ENCODE measurements at regions not wholly inside any gene's neighbourhood (a gene's known extent, or its start where the extent isn't known, plus 50 kb on each side); places are given as distances from the start of the nearest gene placed in this dataset.

GRCh38 chr6:21678990-21679389 lies 85.4 kb downstream of the SOX4 start:
- Histone ChIP-seq H3K9me2 (replicated peaks; ENCODE audit: control insufficient read depth, low read length) (no peaks in the 10 kb centered on the region), H3K27ac (ENCODE audit: low read depth, low read length) (no peak overlapping the region), H4K20me1 (ENCODE audit: control insufficient read depth, insufficient read depth, low read depth, low read length) (no peaks in the 10 kb centered on the region), H3K79me2 (ENCODE audit: control insufficient read depth, low read length) (no peaks in the 10 kb centered on the region), H3K36me3 (ENCODE audit: control insufficient read depth, low read length) (no peaks in the 10 kb centered on the region), H3K27me3 (ENCODE audit: control insufficient read depth, low read length) (no peaks in the 10 kb centered on the region), H3F3A (ENCODE audit: control insufficient read depth, insufficient read depth) (no peaks in the 10 kb centered on the region), H3K4me1 (ENCODE audit: control insufficient read depth, low read length) (no peaks in the 10 kb centered on the region), H3K4me3 (ENCODE audit: low read length) (no peak overlapping the region), H3K4me2 (ENCODE audit: low read length) (no peak overlapping the region), H3K9me3 (ENCODE audit: control insufficient read depth, insufficient read depth, low read length) (no peaks in the 10 kb centered on the region)
- TF ChIP-seq EZH2phosphoT487 (IDR thresholded peaks at IDR 0.05; ENCODE audit: borderline replicate concordance, low read length) (no peak), CTCF (IDR thresholded peaks at IDR 0.05; ENCODE audit: low read depth, low read length, poor library complexity, severe bottlenecking) (no peak)

GRCh38 chr6:21679761-21680265 lies 86.3 kb downstream of the SOX4 start:
- Histone ChIP-seq H3K9me3 (ENCODE audit: control insufficient read depth, insufficient read depth, low read length) (no peaks in the 10 kb centered on the region), H3K4me1 (ENCODE audit: control insufficient read depth, low read length) (no peaks in the 10 kb centered on the region), H4K20me1 (ENCODE audit: control insufficient read depth, insufficient read depth, low read depth, low read length) (no peaks in the 10 kb centered on the region), H3K9me2 (replicated peaks; ENCODE audit: control insufficient read depth, low read length) (no peaks in the 10 kb centered on the region), H3K4me2 (ENCODE audit: low read length) (no peak overlapping the region), H3K4me3 (ENCODE audit: low read length) (no peak overlapping the region), H3K27ac (ENCODE audit: low read depth, low read length) (no peak overlapping the region), H3K27me3 (ENCODE audit: control insufficient read depth, low read length) (no peaks in the 10 kb centered on the region), H3K79me2 (ENCODE audit: control insufficient read depth, low read length) (no peaks in the 10 kb centered on the region), H3F3A (ENCODE audit: control insufficient read depth, insufficient read depth) (no peaks in the 10 kb centered on the region), H3K36me3 (ENCODE audit: control insufficient read depth, low read length) (no peaks in the 10 kb centered on the region)
- TF ChIP-seq EZH2phosphoT487 (IDR thresholded peaks at IDR 0.05; ENCODE audit: borderline replicate concordance, low read length) (no peak), CTCF (IDR thresholded peaks at IDR 0.05; ENCODE audit: low read depth, low read length, poor library complexity, severe bottlenecking) (no peak)

GRCh38 chr6:21680611-21681010 lies 87.1 kb downstream of the SOX4 start:
- Histone ChIP-seq H3K4me1 (ENCODE audit: control insufficient read depth, low read length) (no peaks in the 10 kb centered on the region), H4K20me1 (ENCODE audit: control insufficient read depth, insufficient read depth, low read depth, low read length) (no peaks in the 10 kb centered on the region), H3K79me2 (ENCODE audit: control insufficient read depth, low read length) (no peaks in the 10 kb centered on the region), H3K27ac (ENCODE audit: low read depth, low read length) (no peak overlapping the region), H3F3A (ENCODE audit: control insufficient read depth, insufficient read depth) (no peaks in the 10 kb centered on the region), H3K4me3 (ENCODE audit: low read length) (no peak overlapping the region), H3K9me3 (ENCODE audit: control insufficient read depth, insufficient read depth, low read length) (no peaks in the 10 kb centered on the region), H3K36me3 (ENCODE audit: control insufficient read depth, low read length) (no peaks in the 10 kb centered on the region), H3K4me2 (ENCODE audit: low read length) (no peak overlapping the region), H3K27me3 (ENCODE audit: control insufficient read depth, low read length) (no peaks in the 10 kb centered on the region), H3K9me2 (replicated peaks; ENCODE audit: control insufficient read depth, low read length) (no peaks in the 10 kb centered on the region)
- TF ChIP-seq EZH2phosphoT487 (IDR thresholded peaks at IDR 0.05; ENCODE audit: borderline replicate concordance, low read length) (no peak), CTCF (IDR thresholded peaks at IDR 0.05; ENCODE audit: low read depth, low read length, poor library complexity, severe bottlenecking) (no peak)

All from DOHH2 (cell line).